Upper lobe of left lung (tissue), 4 donors: ENCODE measurements at regions not wholly inside any gene's neighbourhood (a gene's known extent, or its start where the extent isn't known, plus 50 kb on each side); places are given as distances from the start of the nearest gene placed in this dataset.

ENCODE experiments used
- CTCF ChIP-seq, 6 experiments: fragments of 450-650 bp in 4 of 6; fragments of 200-600 bp in 2 of 6; sonication (generic) in 2 of 6; IDR thresholded peaks; one replicate each; pipeline ENCODE4 v1.5.1; 2016 to 2019; ENCODE audit warnings: antibody characterized with exemption in 6 of 6
- POLR2AphosphoS5 ChIP-seq, 2 donors: sonication (generic); formaldehyde crosslinking; IDR thresholded peaks; one replicate each; pipeline ENCODE4 v1.5.1; 2017; ENCODE audit warnings: antibody characterized with exemption in 2 of 2

- TF ChIP-seq CTCF (IDR thresholded peaks at IDR 0.05) (no peak), POLR2AphosphoS5 (IDR thresholded peaks at IDR 0.05) (no peak)
These were observed 184.5 kb downstream of the CCT6B start for GRCh38 chr17:34776456-34777443.
